ENCODE measurements at regions not wholly inside any gene's neighbourhood (a gene's known extent, or its start where the extent isn't known, plus 50 kb on each side); places are given as distances from the start of the nearest gene placed in this dataset.

- Histone ChIP-seq H3K4me3 (ENCODE audit: low read depth, low read length) (no peak overlapping the region), H3K27me3 (ENCODE audit: control insufficient read depth, insufficient read depth, low read length) (no peaks in the 10 kb centered on the region), H3K36me3 (ENCODE audit: control insufficient read depth, insufficient read depth, low read length) (no peaks in the 10 kb centered on the region)
- no peak for DNase-seq (ENCODE audit: low read depth)
- TF ChIP-seq CTCF (IDR thresholded peaks at IDR 0.05; ENCODE audit: insufficient read depth, low read length, poor library complexity, severe bottlenecking), result no peak
These were observed 141.7 kb upstream of the ATP5MC3 start for GRCh38 chr2:175323162-175323561.

- no peak overlapping the region for H3K4me3 ChIP-seq (ENCODE audit: low read depth, low read length)
- DNase-seq (ENCODE audit: low read depth), result no peak
- no peak for TF ChIP-seq CTCF (IDR thresholded peaks at IDR 0.05; ENCODE audit: insufficient read depth, low read length, poor library complexity, severe bottlenecking)
- H3K27me3 ChIP-seq (ENCODE audit: control insufficient read depth, insufficient read depth, low read length), result no peaks in the 10 kb centered on the region
- no peaks in the 10 kb centered on the region for H3K36me3 ChIP-seq (ENCODE audit: control insufficient read depth, insufficient read depth, low read length)
These were observed 137.0 kb upstream of the ATP5MC3 start for GRCh38 chr2:175318542-175318941.

GRCh38 chr2:175317751-175318150 is 136.2 kb upstream of the ATP5MC3 start:
- no peak for DNase-seq (ENCODE audit: low read depth)
- H3K27me3 ChIP-seq (ENCODE audit: control insufficient read depth, insufficient read depth, low read length), result no peaks in the 10 kb centered on the region
- H3K4me3 ChIP-seq (ENCODE audit: low read depth, low read length), result no peak overlapping the region
- H3K36me3 ChIP-seq (ENCODE audit: control insufficient read depth, insufficient read depth, low read length), result no peaks in the 10 kb centered on the region
- no peak for TF ChIP-seq CTCF (IDR thresholded peaks at IDR 0.05; ENCODE audit: insufficient read depth, low read length, poor library complexity, severe bottlenecking)

GRCh38 chr2:175312137-175312536 is 130.6 kb upstream of the ATP5MC3 start:
- no peaks in the 10 kb centered on the region for H3K27me3 ChIP-seq (ENCODE audit: control insufficient read depth, insufficient read depth, low read length)
- no peaks in the 10 kb centered on the region for H3K36me3 ChIP-seq (ENCODE audit: control insufficient read depth, insufficient read depth, low read length)
- no peak overlapping the region for H3K4me3 ChIP-seq (ENCODE audit: low read depth, low read length)
- no peak for TF ChIP-seq CTCF (IDR thresholded peaks at IDR 0.05; ENCODE audit: insufficient read depth, low read length, poor library complexity, severe bottlenecking)
- no peak for DNase-seq (ENCODE audit: low read depth)

GRCh38 chr2:175310813-175311504 is 129.4 kb upstream of the ATP5MC3 start:
- Histone ChIP-seq H3K27me3 (ENCODE audit: control insufficient read depth, insufficient read depth, low read length) (no peaks in the 10 kb centered on the region), H3K36me3 (ENCODE audit: control insufficient read depth, insufficient read depth, low read length) (no peaks in the 10 kb centered on the region), H3K4me3 (ENCODE audit: low read depth, low read length) (no peak overlapping the region)
- TF ChIP-seq CTCF (IDR thresholded peaks at IDR 0.05; ENCODE audit: insufficient read depth, low read length, poor library complexity, severe bottlenecking), result no peak
- DNase-seq (ENCODE audit: low read depth), result no peak

- Histone ChIP-seq H3K4me3 (ENCODE audit: low read depth, low read length) (no peak overlapping the region), H3K27me3 (ENCODE audit: control insufficient read depth, insufficient read depth, low read length) (no peaks in the 10 kb centered on the region), H3K36me3 (ENCODE audit: control insufficient read depth, insufficient read depth, low read length) (no peaks in the 10 kb centered on the region)
- no peak for DNase-seq (ENCODE audit: low read depth)
- peak; percentile 57 for TF ChIP-seq CTCF (IDR thresholded peaks at IDR 0.05; ENCODE audit: insufficient read depth, low read length, poor library complexity, severe bottlenecking)
These were observed 128.3 kb upstream of the ATP5MC3 start for GRCh38 chr2:175309799-175310198.
